K562 (cell line): ENCODE measurements at regions not wholly inside any gene's neighbourhood (a gene's known extent, or its start where the extent isn't known, plus 50 kb on each side); places are given as distances from the start of the nearest gene placed in this dataset.

Source experiments
- FOXM1 ChIP-seq, 2 experiments: fragments of 450-650 bp in 1 of 2; sonication (generic) in 1 of 2; formaldehyde crosslinking in 1 of 2; IDR thresholded peaks; 2 replicates each; pipeline versions ENCODE4 v1.6.1 to v1.9.0; 2017 to 2022; ENCODE audit warnings: low read depth in 2 of 2, mild to moderate bottlenecking in 2 of 2, missing genetic modification reagents in 1 of 2, moderate library complexity in 1 of 2
- KLF16 ChIP-seq: IDR thresholded peaks from 2 replicates; pipeline ENCODE4 v1.6.1; 2016; ENCODE audit warnings: antibody characterized with exemption
- MCM2 ChIP-seq: fragments of 450-650 bp; IDR thresholded peaks from 2 replicates; pipeline ENCODE4 v1.6.1; 2017; ENCODE audit warnings: low read depth, mild to moderate bottlenecking
- SIN3B ChIP-seq: fragments of 450-650 bp; IDR thresholded peaks from 2 replicates; pipeline ENCODE4 v1.6.1; 2017; ENCODE audit warnings: low read depth, mild to moderate bottlenecking, moderate library complexity
- SMARCA4 ChIP-seq: fragments of 450-650 bp; IDR thresholded peaks from 2 replicates; pipeline ENCODE4 v1.6.1; 2016
- SMARCB1 ChIP-seq: IDR thresholded peaks from 2 replicates; pipeline ENCODE4 v1.6.1; 2011; ENCODE audit warnings: improper control_type of control experiment, low read depth; ENCODE audit not compliant: insufficient read length
- TF ChIP-seq, protein P1 (sequence below): sonication (generic); formaldehyde crosslinking; IDR thresholded peaks from 2 replicates; pipeline ENCODE4 v1.8.0; 2022; ENCODE audit warnings: mild to moderate bottlenecking, missing genetic modification reagents
- TF ChIP-seq, protein P2 (sequence below): fragments of 250-450 bp; sonication (Bioruptor Pico); IDR thresholded peaks from 2 replicates; pipeline ENCODE4 v1.4.0; 2020
- TF ChIP-seq, protein P3 (sequence below): sonication (generic); formaldehyde crosslinking; IDR thresholded peaks from 2 replicates; pipeline ENCODE4 v1.8.1; 2023; ENCODE audit warnings: mild to moderate bottlenecking, missing genetic modification reagents, moderate library complexity
- TF ChIP-seq, protein P4 (sequence below): fragments of 450-650 bp; IDR thresholded peaks from 2 replicates; pipeline ENCODE4 v1.6.1; 2018; ENCODE audit warnings: mild to moderate bottlenecking, low read depth; ENCODE audit not compliant: partially characterized antibody
- TF ChIP-seq, protein P5 (sequence below), 3 experiments: fragments of 200-800 bp in 1 of 3; sonication (Bioruptor generic) in 1 of 3; sonication (generic) in 1 of 3; formaldehyde crosslinking in 1 of 3; IDR thresholded peaks; 2 replicates each; pipeline versions ENCODE4 v1.6.1 to v1.8.0; 2016 to 2022; ENCODE audit warnings: mild to moderate bottlenecking in 2 of 3, missing compliant biosample characterization in 2 of 3, missing genetic modification characterization in 2 of 3, missing genetic modification reagents in 1 of 3
- TF ChIP-seq, protein P6 (sequence below): sonication (generic); formaldehyde crosslinking; IDR thresholded peaks from 2 replicates; pipeline ENCODE4 v1.8.1; 2023; ENCODE audit warnings: mild to moderate bottlenecking, missing genetic modification reagents

DNA sequence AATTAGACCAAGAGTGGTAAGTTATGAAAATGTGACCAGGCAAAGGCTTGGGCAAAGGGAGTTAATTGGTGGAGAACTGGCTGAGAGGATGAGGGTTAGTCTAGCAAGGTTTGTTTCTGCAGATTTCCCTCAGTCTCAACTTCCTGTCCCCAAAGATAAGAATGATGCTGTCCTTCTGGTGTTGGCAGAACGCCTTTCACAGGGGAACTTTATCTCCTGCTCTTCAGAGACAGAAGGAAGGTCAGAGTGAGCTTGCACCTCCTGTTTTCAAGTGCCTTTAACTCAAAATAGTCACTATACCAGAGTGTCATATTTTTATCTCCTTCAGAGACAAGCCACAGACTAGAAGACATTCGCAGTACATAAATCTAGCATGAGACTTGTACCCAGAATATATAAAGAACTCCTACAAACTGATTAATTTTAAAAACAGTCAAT lies 95.7 kb downstream of the TEX51 start (continued):
- peak; percentile 78 for TF ChIP-seq FOXM1 (IDR thresholded peaks at IDR 0.05; ENCODE audit: low read depth)
- TF ChIP-seq FOXM1 (CRISPR knock-in tag; IDR thresholded peaks at IDR 0.05; ENCODE audit: low read depth), result no peak
- TF ChIP-seq, protein P1, sequence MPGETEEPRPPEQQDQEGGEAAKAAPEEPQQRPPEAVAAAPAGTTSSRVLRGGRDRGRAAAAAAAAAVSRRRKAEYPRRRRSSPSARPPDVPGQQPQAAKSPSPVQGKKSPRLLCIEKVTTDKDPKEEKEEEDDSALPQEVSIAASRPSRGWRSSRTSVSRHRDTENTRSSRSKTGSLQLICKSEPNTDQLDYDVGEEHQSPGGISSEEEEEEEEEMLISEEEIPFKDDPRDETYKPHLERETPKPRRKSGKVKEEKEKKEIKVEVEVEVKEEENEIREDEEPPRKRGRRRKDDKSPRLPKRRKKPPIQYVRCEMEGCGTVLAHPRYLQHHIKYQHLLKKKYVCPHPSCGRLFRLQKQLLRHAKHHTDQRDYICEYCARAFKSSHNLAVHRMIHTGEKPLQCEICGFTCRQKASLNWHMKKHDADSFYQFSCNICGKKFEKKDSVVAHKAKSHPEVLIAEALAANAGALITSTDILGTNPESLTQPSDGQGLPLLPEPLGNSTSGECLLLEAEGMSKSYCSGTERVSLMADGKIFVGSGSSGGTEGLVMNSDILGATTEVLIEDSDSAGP, result no peak
- peak; percentile 93 for TF ChIP-seq SMARCA4
- no peak for TF ChIP-seq SMARCB1
- TF ChIP-seq, protein P2, sequence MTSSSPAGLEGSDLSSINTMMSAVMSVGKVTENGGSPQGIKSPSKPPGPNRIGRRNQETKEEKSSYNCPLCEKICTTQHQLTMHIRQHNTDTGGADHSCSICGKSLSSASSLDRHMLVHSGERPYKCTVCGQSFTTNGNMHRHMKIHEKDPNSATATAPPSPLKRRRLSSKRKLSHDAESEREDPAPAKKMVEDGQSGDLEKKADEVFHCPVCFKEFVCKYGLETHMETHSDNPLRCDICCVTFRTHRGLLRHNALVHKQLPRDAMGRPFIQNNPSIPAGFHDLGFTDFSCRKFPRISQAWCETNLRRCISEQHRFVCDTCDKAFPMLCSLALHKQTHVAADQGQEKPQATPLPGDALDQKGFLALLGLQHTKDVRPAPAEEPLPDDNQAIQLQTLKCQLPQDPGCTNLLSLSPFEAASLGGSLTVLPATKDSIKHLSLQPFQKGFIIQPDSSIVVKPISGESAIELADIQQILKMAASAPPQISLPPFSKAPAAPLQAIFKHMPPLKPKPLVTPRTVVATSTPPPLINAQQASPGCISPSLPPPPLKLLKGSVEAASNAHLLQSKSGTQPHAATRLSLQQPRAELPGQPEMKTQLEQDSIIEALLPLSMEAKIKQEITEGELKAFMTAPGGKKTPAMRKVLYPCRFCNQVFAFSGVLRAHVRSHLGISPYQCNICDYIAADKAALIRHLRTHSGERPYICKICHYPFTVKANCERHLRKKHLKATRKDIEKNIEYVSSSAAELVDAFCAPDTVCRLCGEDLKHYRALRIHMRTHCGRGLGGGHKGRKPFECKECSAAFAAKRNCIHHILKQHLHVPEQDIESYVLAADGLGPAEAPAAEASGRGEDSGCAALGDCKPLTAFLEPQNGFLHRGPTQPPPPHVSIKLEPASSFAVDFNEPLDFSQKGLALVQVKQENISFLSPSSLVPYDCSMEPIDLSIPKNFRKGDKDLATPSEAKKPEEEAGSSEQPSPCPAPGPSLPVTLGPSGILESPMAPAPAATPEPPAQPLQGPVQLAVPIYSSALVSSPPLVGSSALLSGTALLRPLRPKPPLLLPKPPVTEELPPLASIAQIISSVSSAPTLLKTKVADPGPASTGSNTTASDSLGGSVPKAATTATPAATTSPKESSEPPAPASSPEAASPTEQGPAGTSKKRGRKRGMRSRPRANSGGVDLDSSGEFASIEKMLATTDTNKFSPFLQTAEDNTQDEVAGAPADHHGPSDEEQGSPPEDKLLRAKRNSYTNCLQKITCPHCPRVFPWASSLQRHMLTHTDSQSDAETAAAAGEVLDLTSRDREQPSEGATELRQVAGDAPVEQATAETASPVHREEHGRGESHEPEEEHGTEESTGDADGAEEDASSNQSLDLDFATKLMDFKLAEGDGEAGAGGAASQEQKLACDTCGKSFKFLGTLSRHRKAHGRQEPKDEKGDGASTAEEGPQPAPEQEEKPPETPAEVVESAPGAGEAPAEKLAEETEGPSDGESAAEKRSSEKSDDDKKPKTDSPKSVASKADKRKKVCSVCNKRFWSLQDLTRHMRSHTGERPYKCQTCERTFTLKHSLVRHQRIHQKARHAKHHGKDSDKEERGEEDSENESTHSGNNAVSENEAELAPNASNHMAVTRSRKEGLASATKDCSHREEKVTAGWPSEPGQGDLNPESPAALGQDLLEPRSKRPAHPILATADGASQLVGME (CRISPR knock-in tag), result no peak
- TF ChIP-seq, protein P3, sequence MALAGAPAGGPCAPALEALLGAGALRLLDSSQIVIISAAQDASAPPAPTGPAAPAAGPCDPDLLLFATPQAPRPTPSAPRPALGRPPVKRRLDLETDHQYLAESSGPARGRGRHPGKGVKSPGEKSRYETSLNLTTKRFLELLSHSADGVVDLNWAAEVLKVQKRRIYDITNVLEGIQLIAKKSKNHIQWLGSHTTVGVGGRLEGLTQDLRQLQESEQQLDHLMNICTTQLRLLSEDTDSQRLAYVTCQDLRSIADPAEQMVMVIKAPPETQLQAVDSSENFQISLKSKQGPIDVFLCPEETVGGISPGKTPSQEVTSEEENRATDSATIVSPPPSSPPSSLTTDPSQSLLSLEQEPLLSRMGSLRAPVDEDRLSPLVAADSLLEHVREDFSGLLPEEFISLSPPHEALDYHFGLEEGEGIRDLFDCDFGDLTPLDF, result no peak
- TF ChIP-seq, protein P4, sequence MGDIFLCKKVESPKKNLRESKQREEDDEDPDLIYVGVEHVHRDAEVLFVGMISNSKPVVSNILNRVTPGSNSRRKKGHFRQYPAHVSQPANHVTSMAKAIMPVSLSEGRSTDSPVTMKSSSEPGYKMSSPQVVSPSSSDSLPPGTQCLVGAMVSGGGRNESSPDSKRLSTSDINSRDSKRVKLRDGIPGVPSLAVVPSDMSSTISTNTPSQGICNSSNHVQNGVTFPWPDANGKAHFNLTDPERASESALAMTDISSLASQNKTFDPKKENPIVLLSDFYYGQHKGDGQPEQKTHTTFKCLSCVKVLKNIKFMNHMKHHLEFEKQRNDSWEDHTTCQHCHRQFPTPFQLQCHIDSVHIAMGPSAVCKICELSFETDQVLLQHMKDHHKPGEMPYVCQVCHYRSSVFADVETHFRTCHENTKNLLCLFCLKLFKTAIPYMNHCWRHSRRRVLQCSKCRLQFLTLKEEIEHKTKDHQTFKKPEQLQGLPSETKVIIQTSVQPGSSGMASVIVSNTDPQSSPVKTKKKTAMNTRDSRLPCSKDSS, result no peak
- no peak for TF ChIP-seq SIN3B
- TF ChIP-seq, protein P5, sequence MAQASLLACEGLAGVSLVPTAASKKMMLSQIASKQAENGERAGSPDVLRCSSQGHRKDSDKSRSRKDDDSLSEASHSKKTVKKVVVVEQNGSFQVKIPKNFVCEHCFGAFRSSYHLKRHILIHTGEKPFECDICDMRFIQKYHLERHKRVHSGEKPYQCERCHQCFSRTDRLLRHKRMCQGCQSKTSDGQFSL (CRISPR knock-in tag; IDR thresholded peaks at IDR 0.05), result no peak
- TF ChIP-seq, protein P5 (tag; IDR thresholded peaks at IDR 0.05), result no peak
- no peak for TF ChIP-seq MCM2
- TF ChIP-seq, protein P6, sequence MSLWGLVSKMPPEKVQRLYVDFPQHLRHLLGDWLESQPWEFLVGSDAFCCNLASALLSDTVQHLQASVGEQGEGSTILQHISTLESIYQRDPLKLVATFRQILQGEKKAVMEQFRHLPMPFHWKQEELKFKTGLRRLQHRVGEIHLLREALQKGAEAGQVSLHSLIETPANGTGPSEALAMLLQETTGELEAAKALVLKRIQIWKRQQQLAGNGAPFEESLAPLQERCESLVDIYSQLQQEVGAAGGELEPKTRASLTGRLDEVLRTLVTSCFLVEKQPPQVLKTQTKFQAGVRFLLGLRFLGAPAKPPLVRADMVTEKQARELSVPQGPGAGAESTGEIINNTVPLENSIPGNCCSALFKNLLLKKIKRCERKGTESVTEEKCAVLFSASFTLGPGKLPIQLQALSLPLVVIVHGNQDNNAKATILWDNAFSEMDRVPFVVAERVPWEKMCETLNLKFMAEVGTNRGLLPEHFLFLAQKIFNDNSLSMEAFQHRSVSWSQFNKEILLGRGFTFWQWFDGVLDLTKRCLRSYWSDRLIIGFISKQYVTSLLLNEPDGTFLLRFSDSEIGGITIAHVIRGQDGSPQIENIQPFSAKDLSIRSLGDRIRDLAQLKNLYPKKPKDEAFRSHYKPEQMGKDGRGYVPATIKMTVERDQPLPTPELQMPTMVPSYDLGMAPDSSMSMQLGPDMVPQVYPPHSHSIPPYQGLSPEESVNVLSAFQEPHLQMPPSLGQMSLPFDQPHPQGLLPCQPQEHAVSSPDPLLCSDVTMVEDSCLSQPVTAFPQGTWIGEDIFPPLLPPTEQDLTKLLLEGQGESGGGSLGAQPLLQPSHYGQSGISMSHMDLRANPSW, result no peak
- TF ChIP-seq KLF16, result peak; percentile 93
